ENCODE measurements at regions not wholly inside any gene's neighbourhood (a gene's known extent, or its start where the extent isn't known, plus 50 kb on each side); places are given as distances from the start of the nearest gene placed in this dataset.

GRCh38 chr19:31502536-31503170, 153.4 kb upstream of the TSHZ3 start:
- DNase-seq, result no peak

GRCh38 chr19:31503211-31503610, 154.0 kb upstream of the TSHZ3 start:
- no peak for DNase-seq

- DNase-seq, result no peak
Measured at GRCh38 chr19:31504221-31504620, 155.0 kb upstream of the TSHZ3 start.

- DNase-seq, result no peak
Measured at GRCh38 chr19:31505596-31505910, 156.3 kb upstream of the TSHZ3 start.

- no peak for DNase-seq
Measured at GRCh38 chr19:31506102-31506501, 156.9 kb upstream of the TSHZ3 start.

GRCh38 chr19:31510635-31511034, 161.4 kb upstream of the TSHZ3 start:
- DNase-seq, result no peak

- DNase-seq, result no peak
Measured at GRCh38 chr19:31511098-31511497, 161.9 kb upstream of the TSHZ3 start.

- no peak for DNase-seq
Measured at GRCh38 chr19:31511696-31512095, 162.5 kb upstream of the TSHZ3 start.

GRCh38 chr19:31512181-31512970, 163.1 kb upstream of the TSHZ3 start:
- no peak for DNase-seq

- DNase-seq, result no peak
Measured at GRCh38 chr19:31513841-31514240, 164.6 kb upstream of the TSHZ3 start.

- DNase-seq, result no peak
Measured at GRCh38 chr19:31515931-31516330, 166.7 kb upstream of the TSHZ3 start.

- no peak for DNase-seq
Measured at GRCh38 chr19:31516756-31517155, 167.5 kb upstream of the TSHZ3 start.

GRCh38 chr19:31517224-31518180, 168.3 kb upstream of the TSHZ3 start:
- DNase-seq, result no peak

GRCh38 chr19:31518216-31519020, 169.2 kb upstream of the TSHZ3 start:
- DNase-seq, result no peak

- DNase-seq, result no peak
Measured at GRCh38 chr19:31519256-31519655, 170.0 kb upstream of the TSHZ3 start.

- no peak for DNase-seq
Measured at GRCh38 chr19:31519908-31520307, 170.7 kb upstream of the TSHZ3 start.

- no peak for DNase-seq
Measured at GRCh38 chr19:31520633-31521032, 171.4 kb upstream of the TSHZ3 start.

GRCh38 chr19:31525610-31526147, 176.4 kb upstream of the TSHZ3 start:
- no peak for DNase-seq

- no peak for DNase-seq
Measured at GRCh38 chr19:31527443-31527842, 178.2 kb upstream of the TSHZ3 start.

GRCh38 chr19:31528261-31528660, 179.0 kb upstream of the TSHZ3 start:
- no peak for DNase-seq

- no peak for DNase-seq
Measured at GRCh38 chr19:31529121-31529520, 179.9 kb upstream of the TSHZ3 start.

- DNase-seq, result no peak
Measured at GRCh38 chr19:31530781-31531180, 181.5 kb upstream of the TSHZ3 start.

All from retina (tissue), 1 donor.